T-cell (primary cell): ENCODE measurements at regions not wholly inside any gene's neighbourhood (a gene's known extent, or its start where the extent isn't known, plus 50 kb on each side); places are given as distances from the start of the nearest gene placed in this dataset.

Experiments used
- ATAC-seq, 4 experiments: fragments of 200-7000 bp in 3 of 4; fragments of 150-1000 bp in 1 of 4; cut with Tn5 transposase; replicated peaks in 1 of 4; 1 replicate in 3 of 4; 2 replicates in 1 of 4; pipeline ENCODE4 v1.10.0; 2021; ENCODE audit warnings: moderate library complexity in 3 of 4, mild to moderate bottlenecking in 2 of 4, moderate number of reproducible peaks in 1 of 4
- CTCF ChIA-PET, 2 donors: fragments of 300-600 bp; sonication (Branson Sonifier 250); formaldehyde crosslinking; loops; one replicate each; lab custom pipeline; 2022; ENCODE audit warnings: antibody characterized with exemption in 2 of 2; lab: Charles Lee
- POLR2A ChIA-PET, 2 donors: fragments of 300-600 bp; sonication (Branson Sonifier 250); formaldehyde crosslinking; loops; one replicate each; lab custom pipeline; 2022; ENCODE audit warnings: antibody characterized with exemption in 2 of 2; lab: Charles Lee
- DNase-seq, 35 experiments: peaks; one replicate each; pipeline versions ENCODE4 v3.0.0 to v3.0.0-alpha.2; 2013 to 2023
- H3K27ac ChIP-seq: one replicate; pipeline ENCODE4 v1.5.1; 2013; ENCODE audit warnings: low read length
- H3K27me3 ChIP-seq, 2 experiments: replicated peaks in 1 of 2; 1 replicate in 1 of 2; 2 replicates in 1 of 2; pipeline versions ENCODE4 v1.6.1 to v1.7.0; 2013; ENCODE audit warnings: low read length in 1 of 2, mixed read lengths in 1 of 2; ENCODE audit not compliant: control insufficient read depth in 2 of 2, insufficient read depth in 2 of 2; ENCODE audit errors: extremely low read depth in 1 of 2
- H3K36me3 ChIP-seq, 2 donors: 1 replicate in 1 of 2; 2 replicates in 1 of 2; pipeline versions ENCODE4 v1.6.1 to v1.7.0; 2013; ENCODE audit warnings: low read length in 1 of 2; ENCODE audit not compliant: control insufficient read depth in 2 of 2, insufficient read depth in 1 of 2; ENCODE audit errors: extremely low read depth in 1 of 2
- H3K4me1 ChIP-seq, 2 experiments: 1 replicate in 1 of 2; 2 replicates in 1 of 2; pipeline versions ENCODE4 v1.6.1 to v1.7.0; 2013; ENCODE audit warnings: low read length in 2 of 2, mixed read lengths in 1 of 2; ENCODE audit not compliant: insufficient read depth in 2 of 2, control insufficient read depth in 1 of 2; ENCODE audit errors: extremely low read depth in 1 of 2
- H3K4me3 ChIP-seq, 2 donors: 1 replicate in 1 of 2; 2 replicates in 1 of 2; pipeline versions ENCODE4 v1.5.1 to v1.7.0; 2013; ENCODE audit warnings: mild to moderate bottlenecking in 2 of 2, low read length in 1 of 2, moderate library complexity in 1 of 2; ENCODE audit not compliant: control insufficient read depth in 1 of 2; ENCODE audit errors: extremely low read depth in 1 of 2
- H3K9me3 ChIP-seq: 2 replicates; pipeline ENCODE4 v1.7.0; 2013
- H3K27ac Mint-ChIP-seq, 2 donors: one replicate each; pipeline ENCODE4 v1.8.0; 2020 to 2021; ENCODE audit warnings: mild to moderate bottlenecking in 2 of 2, mixed read lengths in 2 of 2
- H3K27me3 Mint-ChIP-seq, 2 donors: one replicate each; pipeline ENCODE4 v1.8.0; 2021 to 2022; ENCODE audit warnings: mixed read lengths in 2 of 2
- H3K36me3 Mint-ChIP-seq: one replicate; pipeline ENCODE4 v1.8.0; 2021; ENCODE audit warnings: mixed read lengths
- H3K4me1 Mint-ChIP-seq, 3 donors: one replicate each; pipeline ENCODE4 v1.8.0; 2020 to 2022; ENCODE audit warnings: mixed read lengths in 3 of 3, mild to moderate bottlenecking in 1 of 3
- H3K4me3 Mint-ChIP-seq, 3 donors: one replicate each; pipeline ENCODE4 v1.8.0; 2020 to 2022; ENCODE audit warnings: mild to moderate bottlenecking in 3 of 3, mixed read lengths in 3 of 3, moderate library complexity in 3 of 3
- H3K9me3 Mint-ChIP-seq, 3 donors: one replicate each; pipeline ENCODE4 v1.8.0; 2020 to 2022; ENCODE audit warnings: mixed read lengths in 3 of 3
- WGBS: methylation state at CpG from one replicate; pipeline ENCODE4 v1.1.5; 2013; ENCODE audit warnings: missing lambda C conversion rate; ENCODE audit not compliant: insufficient coverage; 5-methylcytosine and 5-hydroxymethylcytosine counted together

- H3K27me3 ChIP-seq, result peaks cover 0 to 16% of the 10 kb centered on the region in 2 experiments
- no peak overlapping the region for H3K4me3 ChIP-seq
- no peaks in the 10 kb centered on the region for H3K36me3 ChIP-seq
- H3K4me1 Mint-ChIP-seq, result no peaks in the 10 kb centered on the region
- ChIA-PET POLR2A (interaction anchor here in 1 of 2 donors (0.6 kb wide), 1 partner anchor 17 kb away, joined by 3 read pairs; no protein-coding TSS in a partner anchor), CTCF (no interaction called here)
- no peaks in the 10 kb centered on the region for H3K4me1 ChIP-seq
- H3K27ac ChIP-seq, result no peak overlapping the region
- no peak overlapping the region for H3K27ac Mint-ChIP-seq
- H3K9me3 Mint-ChIP-seq, result peaks cover 2 to 7% (median 4%) of the 10 kb centered on the region in 3 donors
- DNase-seq, result no peak
- peaks cover 12 to 19% of the 10 kb centered on the region in 2 donors for H3K27me3 Mint-ChIP-seq
- H3K4me3 Mint-ChIP-seq, result no peak overlapping the region
- H3K36me3 Mint-ChIP-seq, result no peaks in the 10 kb centered on the region
- H3K9me3 ChIP-seq, result no peaks in the 10 kb centered on the region
- WGBS, result 69% methylated on average over 6 of the region's 9 CpGs
- ATAC-seq, result no peak
Measured at GRCh38 chr16:47858333-47858982, 297.3 kb downstream of the ABCC12 start.

- H3K9me3 ChIP-seq, result no peaks in the 10 kb centered on the region
- CTCF ChIA-PET, result no interaction called here
- Mint-ChIP-seq H3K36me3 (no peaks in the 10 kb centered on the region), H3K9me3 (peaks cover 2 to 7% (median 4%) of the 10 kb centered on the region in 3 donors), H3K27ac (no peak overlapping the region), H3K4me3 (no peak overlapping the region), H3K27me3 (peaks cover 5 to 8% of the 10 kb centered on the region in 2 donors), H3K4me1 (no peaks in the 10 kb centered on the region)
- H3K4me1 ChIP-seq, result no peaks in the 10 kb centered on the region
- H3K36me3 ChIP-seq, result no peaks in the 10 kb centered on the region
- DNase-seq (no peak), ATAC-seq (no peak)
- POLR2A ChIA-PET, result no interaction called here
- H3K27me3 ChIP-seq, result peaks cover 0 to 11% of the 10 kb centered on the region in 2 experiments
- WGBS, result 63% methylated on average over 2 of the region's 3 CpGs
- H3K4me3 ChIP-seq, result no peak overlapping the region
- H3K27ac ChIP-seq, result no peak overlapping the region
Measured at GRCh38 chr16:47855431-47855830, 300.4 kb downstream of the ABCC12 start.

- Mint-ChIP-seq H3K36me3 (no peaks in the 10 kb centered on the region), H3K27me3 (peaks cover 2 to 8% of the 10 kb centered on the region in 2 donors), H3K27ac (no peak overlapping the region), H3K4me1 (no peaks in the 10 kb centered on the region), H3K9me3 (peaks cover 2 to 7% (median 4%) of the 10 kb centered on the region in 3 donors), H3K4me3 (no peak overlapping the region)
- POLR2A ChIA-PET, result no interaction called here
- peaks cover 0 to 11% of the 10 kb centered on the region in 2 experiments for H3K27me3 ChIP-seq
- CTCF ChIA-PET, result no interaction called here
- no peaks in the 10 kb centered on the region for H3K4me1 ChIP-seq
- ATAC-seq, result no peak
- WGBS, result 90% methylated on average over 2 of the region's 2 CpGs
- H3K9me3 ChIP-seq, result no peaks in the 10 kb centered on the region
- no peak for DNase-seq
- H3K4me3 ChIP-seq, result no peak overlapping the region
- H3K27ac ChIP-seq, result no peak overlapping the region
- H3K36me3 ChIP-seq, result no peaks in the 10 kb centered on the region
Measured at GRCh38 chr16:47854737-47855136, 301.1 kb downstream of the ABCC12 start.

DNA sequence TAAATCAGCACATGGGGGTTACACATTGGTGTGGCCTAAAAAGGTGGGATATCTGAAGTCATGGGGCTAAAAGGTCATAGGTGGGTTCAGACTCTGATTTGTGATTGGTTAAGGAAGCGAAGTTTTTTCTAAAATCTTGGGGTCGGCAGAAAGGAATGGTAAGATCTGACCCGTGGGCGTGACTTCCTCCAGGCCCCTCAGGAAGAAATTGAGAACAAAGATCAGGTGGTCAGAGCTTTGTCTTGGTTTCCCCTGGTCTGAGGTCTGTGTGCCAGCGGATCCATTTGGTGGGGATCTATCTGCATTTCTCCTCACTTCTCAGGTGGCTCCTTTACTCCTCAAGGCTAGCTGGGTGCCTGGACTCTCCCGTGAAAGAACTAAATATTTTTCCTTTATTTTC lies 302.8 kb downstream of the ABCC12 start:
- DNase-seq, result no peak
- no peaks in the 10 kb centered on the region for H3K36me3 Mint-ChIP-seq
- H3K4me3 Mint-ChIP-seq, result no peak overlapping the region
- WGBS, result 84% methylated on average over 5 of the region's 6 CpGs
- peaks cover 0 to 3% of the 10 kb centered on the region in 2 experiments for H3K27me3 ChIP-seq
- H3K27me3 Mint-ChIP-seq, result peaks cover 2 to 4% of the 10 kb centered on the region in 2 donors
- H3K9me3 ChIP-seq, result no peaks in the 10 kb centered on the region
- POLR2A ChIA-PET, result no interaction called here
- CTCF ChIA-PET, result no interaction called here
- H3K4me1 Mint-ChIP-seq, result no peaks in the 10 kb centered on the region
- no peak overlapping the region for H3K4me3 ChIP-seq
- no peaks in the 10 kb centered on the region for H3K4me1 ChIP-seq
- no peak overlapping the region for H3K27ac Mint-ChIP-seq
- no peak overlapping the region for H3K27ac ChIP-seq
- ATAC-seq, result no peak
- H3K36me3 ChIP-seq, result no peaks in the 10 kb centered on the region
- peaks cover 2 to 7% (median 4%) of the 10 kb centered on the region in 3 donors for H3K9me3 Mint-ChIP-seq

DNA sequence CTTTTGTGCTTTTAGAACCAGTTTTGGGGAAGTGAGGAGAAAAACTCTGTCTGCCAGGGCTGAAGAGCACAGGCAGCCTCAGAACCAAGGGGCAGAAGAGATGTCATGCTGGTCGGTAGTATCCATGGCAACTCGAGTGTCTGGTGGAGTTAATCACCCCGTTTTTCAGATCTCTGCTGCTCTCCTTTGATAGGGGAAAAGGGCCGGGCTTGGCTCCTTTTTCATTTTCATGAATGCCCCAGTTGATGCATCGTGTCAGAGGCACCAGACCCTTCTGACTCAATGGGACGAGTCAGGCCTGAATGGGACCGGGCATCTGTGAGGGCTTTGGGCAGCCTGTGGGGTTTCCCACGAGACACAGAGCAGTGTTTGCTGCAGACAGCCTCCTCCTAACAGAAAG lies 304.6 kb downstream of the ABCC12 start:
- Histone ChIP-seq H3K9me3 (no peaks in the 10 kb centered on the region), H3K4me1 (no peaks in the 10 kb centered on the region), H3K27ac (no peak overlapping the region), H3K36me3 (no peaks in the 10 kb centered on the region), H3K4me3 (no peak overlapping the region), H3K27me3 (peaks cover 0 to 3% of the 10 kb centered on the region in 2 experiments)
- Mint-ChIP-seq H3K4me3 (no peak overlapping the region), H3K4me1 (no peaks in the 10 kb centered on the region), H3K36me3 (no peaks in the 10 kb centered on the region), H3K27ac (no peak overlapping the region), H3K27me3 (no peaks in the 10 kb centered on the region), H3K9me3 (peaks cover 2 to 7% (median 4%) of the 10 kb centered on the region in 3 donors)
- ATAC-seq (no peak), DNase-seq (no peak)
- ChIA-PET POLR2A (no interaction called here), CTCF (interaction anchor here in 1 of 2 donors (0.6 kb wide), 1 partner anchor 10 kb away, joined by 3 read pairs; no protein-coding TSS in a partner anchor)
- 43% methylated on average over 8 of the region's 8 CpGs for WGBS

GRCh38 chr16:47849736-47850135 lies 306.1 kb downstream of the ABCC12 start:
- ChIA-PET CTCF (no interaction called here), POLR2A (no interaction called here)
- no peak for ATAC-seq
- Mint-ChIP-seq H3K4me3 (no peak overlapping the region), H3K9me3 (peaks cover 0 to 3% (median under 1%) of the 10 kb centered on the region in 3 donors), H3K36me3 (no peaks in the 10 kb centered on the region), H3K4me1 (no peaks in the 10 kb centered on the region), H3K27me3 (no peaks in the 10 kb centered on the region), H3K27ac (no peak overlapping the region)
- Histone ChIP-seq H3K27ac (no peak overlapping the region), H3K27me3 (peaks cover 0 to 3% of the 10 kb centered on the region in 2 experiments), H3K4me1 (no peaks in the 10 kb centered on the region), H3K36me3 (no peaks in the 10 kb centered on the region), H3K9me3 (no peaks in the 10 kb centered on the region), H3K4me3 (no peak overlapping the region)
- DNase-seq, result no peak
- 79% methylated on average over 3 of the region's 5 CpGs for WGBS
